ENCODE measurements at regions not wholly inside any gene's neighbourhood (a gene's known extent, or its start where the extent isn't known, plus 50 kb on each side); places are given as distances from the start of the nearest gene placed in this dataset.
"Not testable (repeated sequence)": the region's sequence is repeated elsewhere in the genome, so short reads cannot be mapped to it uniquely, and the experiment has no call there.

GRCh38 chr4:107492566-107492965 is 227.5 kb downstream of the PAPSS1 start:
- H3K27ac ChIP-seq, result no peak overlapping the region
- intact Hi-C loops (cut with DNase I), result no loop called here
- WGBS, result 60% methylated on average over 5 of the region's 5 CpGs
- H3K4me3 ChIP-seq, result no peak overlapping the region
- H3K9me3 ChIP-seq, result no peaks in the 10 kb centered on the region
- no peaks in the 10 kb centered on the region for H3K4me1 ChIP-seq (replicated peaks)
- DNase-seq (ENCODE audit: low spot score), result no peak
- no peaks in the 10 kb centered on the region for H3K27me3 ChIP-seq (replicated peaks; ENCODE audit: insufficient read depth)
- TF ChIP-seq POLR2AphosphoS5 (IDR thresholded peaks at IDR 0.05) (no peak), POLR2A (IDR thresholded peaks at IDR 0.05) (no peak)
- TF ChIP-seq, protein P1, sequence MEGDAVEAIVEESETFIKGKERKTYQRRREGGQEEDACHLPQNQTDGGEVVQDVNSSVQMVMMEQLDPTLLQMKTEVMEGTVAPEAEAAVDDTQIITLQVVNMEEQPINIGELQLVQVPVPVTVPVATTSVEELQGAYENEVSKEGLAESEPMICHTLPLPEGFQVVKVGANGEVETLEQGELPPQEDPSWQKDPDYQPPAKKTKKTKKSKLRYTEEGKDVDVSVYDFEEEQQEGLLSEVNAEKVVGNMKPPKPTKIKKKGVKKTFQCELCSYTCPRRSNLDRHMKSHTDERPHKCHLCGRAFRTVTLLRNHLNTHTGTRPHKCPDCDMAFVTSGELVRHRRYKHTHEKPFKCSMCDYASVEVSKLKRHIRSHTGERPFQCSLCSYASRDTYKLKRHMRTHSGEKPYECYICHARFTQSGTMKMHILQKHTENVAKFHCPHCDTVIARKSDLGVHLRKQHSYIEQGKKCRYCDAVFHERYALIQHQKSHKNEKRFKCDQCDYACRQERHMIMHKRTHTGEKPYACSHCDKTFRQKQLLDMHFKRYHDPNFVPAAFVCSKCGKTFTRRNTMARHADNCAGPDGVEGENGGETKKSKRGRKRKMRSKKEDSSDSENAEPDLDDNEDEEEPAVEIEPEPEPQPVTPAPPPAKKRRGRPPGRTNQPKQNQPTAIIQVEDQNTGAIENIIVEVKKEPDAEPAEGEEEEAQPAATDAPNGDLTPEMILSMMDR (IDR thresholded peaks at IDR 0.05), result no peak
- no peaks in the 10 kb centered on the region for H3K36me3 ChIP-seq

DNA sequence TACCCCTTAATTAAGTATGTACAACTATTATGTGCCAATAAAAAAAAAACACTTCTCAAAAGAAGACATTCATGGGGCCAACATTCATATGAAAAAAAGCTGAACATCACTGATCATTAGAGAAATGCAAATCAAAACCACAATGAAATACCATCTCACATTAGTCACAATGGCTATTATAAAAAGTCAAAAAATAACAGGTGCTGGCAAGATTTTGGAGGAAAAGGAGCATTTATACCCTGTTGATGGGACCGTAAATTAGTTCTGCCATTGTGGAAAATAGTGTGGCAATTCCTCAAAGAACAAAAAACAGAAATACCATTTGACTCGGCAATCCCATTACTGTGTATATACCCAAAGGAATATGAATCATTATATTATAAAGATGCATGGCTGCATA is 229.9 kb downstream of the PAPSS1 start:
- WGBS, result 97% methylated on average over 2 of the region's 2 CpGs
- Histone ChIP-seq H3K9me3 (no peaks in the 10 kb centered on the region), H3K27ac (no peak overlapping the region), H3K27me3 (replicated peaks; ENCODE audit: insufficient read depth) (no peaks in the 10 kb centered on the region), H3K4me1 (replicated peaks) (no peaks in the 10 kb centered on the region), H3K4me3 (no peak overlapping the region), H3K36me3 (no peaks in the 10 kb centered on the region)
- TF ChIP-seq POLR2AphosphoS5 (IDR thresholded peaks at IDR 0.05) (no peak), POLR2A (IDR thresholded peaks at IDR 0.05) (no peak)
- TF ChIP-seq, protein P1 (IDR thresholded peaks at IDR 0.05), result no peak
- intact Hi-C loops (cut with DNase I), result no loop called here
- DNase-seq (ENCODE audit: low spot score), result no peak

DNA sequence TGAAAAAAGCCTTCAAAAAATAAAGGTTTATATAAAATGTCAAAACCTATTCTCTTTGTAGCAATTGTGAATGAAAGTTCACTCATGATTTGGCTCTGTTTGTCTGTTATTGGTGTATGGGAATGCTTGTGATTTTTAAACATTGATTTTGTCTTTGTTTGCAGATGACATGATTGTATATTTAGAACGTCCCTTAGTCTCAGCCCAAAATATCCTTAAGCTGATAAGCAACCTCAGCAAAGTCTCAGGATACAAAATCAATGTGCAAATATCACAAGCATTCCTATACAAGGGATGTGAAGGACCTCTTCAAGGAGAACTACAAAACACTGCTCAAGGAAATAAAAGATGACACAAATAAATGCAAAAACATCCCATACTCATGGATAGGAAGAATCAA is 236.4 kb downstream of the PAPSS1 start:
- H3K27ac ChIP-seq; H3K9me3 ChIP-seq; H3K4me3 ChIP-seq; DNase-seq (ENCODE audit: low spot score); H3K36me3 ChIP-seq; H3K4me1 ChIP-seq (replicated peaks); intact Hi-C loops (cut with DNase I); H3K27me3 ChIP-seq (replicated peaks; ENCODE audit: insufficient read depth): not testable (repeated sequence)
- WGBS, result 47% methylated on average over 1 of the region's 1 CpG

- intact Hi-C loops (cut with DNase I), result no loop called here
- 77% methylated on average over 2 of the region's 2 CpGs for WGBS
- Histone ChIP-seq H3K9me3 (no peaks in the 10 kb centered on the region), H3K36me3 (no peaks in the 10 kb centered on the region), H3K4me3 (no peak overlapping the region), H3K27ac (no peak overlapping the region), H3K4me1 (replicated peaks) (no peaks in the 10 kb centered on the region), H3K27me3 (replicated peaks; ENCODE audit: insufficient read depth) (no peaks in the 10 kb centered on the region)
- DNase-seq (ENCODE audit: low spot score), result no peak
- TF ChIP-seq POLR2A (IDR thresholded peaks at IDR 0.05) (no peak), POLR2AphosphoS5 (IDR thresholded peaks at IDR 0.05) (no peak)
- TF ChIP-seq, protein P1 (IDR thresholded peaks at IDR 0.05), result no peak
Measured at GRCh38 chr4:107482546-107482945, 237.5 kb downstream of the PAPSS1 start.

- H3K4me1 ChIP-seq (replicated peaks), result no peaks in the 10 kb centered on the region
- no peak for DNase-seq (ENCODE audit: low spot score)
- intact Hi-C loops (cut with DNase I), result no loop called here
- H3K27ac ChIP-seq, result no peak overlapping the region
- H3K9me3 ChIP-seq, result no peaks in the 10 kb centered on the region
- no peak overlapping the region for H3K4me3 ChIP-seq
- H3K36me3 ChIP-seq, result no peaks in the 10 kb centered on the region
- no peak for TF ChIP-seq POLR2AphosphoS5 (IDR thresholded peaks at IDR 0.05)
- TF ChIP-seq, protein P1 (IDR thresholded peaks at IDR 0.05), result no peak
- no peak for TF ChIP-seq POLR2A (IDR thresholded peaks at IDR 0.05)
- no peaks in the 10 kb centered on the region for H3K27me3 ChIP-seq (replicated peaks; ENCODE audit: insufficient read depth)
Measured at GRCh38 chr4:107478327-107478980, 241.6 kb downstream of the PAPSS1 start.

Measured in prostate gland (tissue), 2 donors.